Panc1 (cell line): ENCODE measurements at regions not wholly inside any gene's neighbourhood (a gene's known extent, or its start where the extent isn't known, plus 50 kb on each side); places are given as distances from the start of the nearest gene placed in this dataset.

Experiments used
- ATAC-seq: fragments of 200-7000 bp; cut with Tn5 transposase; 2 replicates; pipeline ENCODE4 v1.9.1; 2020; ENCODE audit warnings: mild to moderate bottlenecking, moderate library complexity
- BruUV-seq: library from RNA; stranded (reverse); fragments of 400-500 nt; replicated peaks from 2 replicates; lab custom pipeline; 2021; lab: Mats Ljungman, UMichigan
- CTCF ChIA-PET: fragments of 300-600 bp; sonication (Branson Sonifier 250); formaldehyde crosslinking; loops from one replicate; lab custom pipeline; 2022; ENCODE audit warnings: antibody characterized with exemption; lab: Charles Lee
- POLR2A ChIA-PET: fragments of 300-600 bp; sonication (Branson Sonifier 250); formaldehyde crosslinking; loops from one replicate; lab custom pipeline; 2022; ENCODE audit warnings: antibody characterized with exemption; lab: Charles Lee
- DNase-seq: peaks from one replicate; pipeline ENCODE4 v3.0.0-alpha.2; 2010; ENCODE audit warnings: low read depth, low spot score
- H3K27ac ChIP-seq: 2 replicates; pipeline ENCODE4 v1.5.1; 2011; ENCODE audit warnings: mild to moderate bottlenecking, low read length, inconsistent platforms
- H3K27me3 ChIP-seq: fragments of 200-500 bp; sonication (Bioruptor generic); 2 replicates; pipeline ENCODE4 v1.6.0; 2014; ENCODE audit warnings: low read length, inconsistent platforms; ENCODE audit not compliant: control insufficient read depth, insufficient read depth
- H3K36me3 ChIP-seq: fragments of 200-500 bp; sonication (Bioruptor generic); 2 replicates; pipeline ENCODE4 v1.5.1; 2014; ENCODE audit warnings: inconsistent platforms, mild to moderate bottlenecking, low read length, moderate library complexity; ENCODE audit not compliant: control insufficient read depth, insufficient read depth
- H3K4me1 ChIP-seq: 2 replicates; pipeline ENCODE4 v1.5.1; 2011; ENCODE audit warnings: inconsistent platforms, mild to moderate bottlenecking, low read length, moderate library complexity; ENCODE audit not compliant: control insufficient read depth, insufficient read depth
- H3K4me3 ChIP-seq, 2 experiments: 2 replicates each; pipeline ENCODE4 v1.5.1; 2011 to 2012; ENCODE audit warnings: low read depth in 2 of 2, low read length in 2 of 2, mild to moderate bottlenecking in 2 of 2, inconsistent platforms in 1 of 2, moderate library complexity in 1 of 2
- H3K9me3 ChIP-seq: fragments of 200-500 bp; sonication (Bioruptor generic); 2 replicates; pipeline ENCODE4 v1.5.1; 2014; ENCODE audit warnings: low read depth, mild to moderate bottlenecking, inconsistent platforms, low read length, moderate library complexity; ENCODE audit not compliant: control insufficient read depth, insufficient read depth
- CTCF ChIP-seq: fragments of 450-650 bp; IDR thresholded peaks from 2 replicates; pipeline ENCODE4 v1.5.1; 2017; ENCODE audit warnings: mild to moderate bottlenecking
- POLR2AphosphoS5 ChIP-seq: IDR thresholded peaks from 2 replicates; pipeline ENCODE4 v1.6.1; 2012; ENCODE audit warnings: mild to moderate bottlenecking, low read depth, low read length, moderate library complexity
- REST ChIP-seq, 2 experiments: IDR thresholded peaks; 2 replicates each; pipeline ENCODE4 v1.6.1; 2011 to 2012; ENCODE audit warnings: low read depth in 2 of 2, control low read depth in 1 of 2, low read length in 1 of 2, mild to moderate bottlenecking in 1 of 2, moderate library complexity in 1 of 2; ENCODE audit not compliant: insufficient read depth in 1 of 2
- SIN3A ChIP-seq: IDR thresholded peaks from 2 replicates; pipeline ENCODE4 v1.6.1; 2012; ENCODE audit warnings: low read depth, mild to moderate bottlenecking, low read length, moderate library complexity, borderline replicate concordance; ENCODE audit not compliant: insufficient read depth
- TCF7L2 ChIP-seq: IDR thresholded peaks from 2 replicates; pipeline ENCODE4 v1.6.1; 2011; ENCODE audit warnings: mild to moderate bottlenecking, low read depth, low read length, inconsistent platforms
- in situ Hi-C: cut with HindIII; loops from 2 replicates; pipeline ENCODE4 v1.10.0; 2016; ENCODE audit warnings: low sequenced_read_pairs, low pct_unique_long_range_greater_than_20kb
- intact Hi-C: fragments of 100-400 bp; cut with micrococcal nuclease; formaldehyde crosslinking; loops from one replicate; pipeline ENCODE4 v1.10.0; 2022; ENCODE audit not compliant: unreplicated experiment

DNA sequence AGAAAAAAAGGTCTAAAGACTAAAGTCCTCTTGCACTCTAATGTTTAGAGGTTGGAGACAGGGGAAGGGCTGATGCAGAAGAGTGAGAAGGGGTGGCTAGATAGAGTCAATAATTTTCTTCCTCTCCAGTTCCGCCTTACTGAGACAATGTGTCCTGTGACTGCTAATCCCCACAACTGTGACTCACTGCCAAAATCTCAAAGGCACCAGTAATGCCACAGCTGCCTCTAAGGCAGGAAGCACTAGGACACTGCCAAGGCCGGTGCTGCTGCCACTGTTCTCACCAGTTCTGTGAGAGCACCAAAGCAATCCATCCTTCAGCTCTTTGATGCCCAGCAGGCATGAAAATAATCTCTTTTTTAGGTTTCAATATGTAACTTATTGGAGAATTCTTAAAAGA lies 701.9 kb upstream of the MAP3K7 start:
- Histone ChIP-seq H3K36me3 (no peaks in the 10 kb centered on the region), H3K4me3 (no peak overlapping the region), H3K9me3 (no peaks in the 10 kb centered on the region), H3K4me1 (no peaks in the 10 kb centered on the region), H3K27ac (no peak overlapping the region), H3K27me3 (no peaks in the 10 kb centered on the region)
- BruUV-seq: no TSS peak
- in situ Hi-C loops (no loop called here), intact Hi-C loops (no loop called here)
- no peak for DNase-seq
- POLR2A ChIA-PET: no interaction called here
- no peak for ATAC-seq
- CTCF ChIA-PET: no interaction called here
- TF ChIP-seq REST (IDR thresholded peaks at IDR 0.05; ENCODE audit: insufficient read depth in 1 of 2, low read depth in 2 of 2, low read length in 1 of 2): no peak
- TF ChIP-seq CTCF: no peak
- TF ChIP-seq TCF7L2: no peak
- no peak for TF ChIP-seq POLR2AphosphoS5
- TF ChIP-seq SIN3A: no peak

DNA sequence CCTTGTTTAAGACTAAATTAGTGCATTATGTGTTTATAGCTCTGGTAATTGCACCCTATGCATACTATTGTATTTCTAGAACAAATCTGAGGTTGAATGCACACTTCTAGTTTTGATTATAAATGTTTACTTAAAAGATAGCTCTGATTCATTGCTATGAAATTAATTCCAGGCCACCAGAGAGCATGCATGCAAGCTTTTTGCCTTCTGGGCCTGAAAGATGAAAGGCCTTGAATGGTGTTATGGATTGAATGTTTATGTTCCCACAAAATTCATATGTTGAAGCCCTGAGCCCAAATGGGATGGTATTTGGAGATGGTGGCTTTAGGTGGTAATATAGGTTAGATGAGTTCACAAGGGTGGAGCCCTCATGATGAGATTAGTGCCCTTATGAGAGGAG lies 695.0 kb upstream of the MAP3K7 start:
- no peaks in the 10 kb centered on the region for H3K9me3 ChIP-seq
- no peaks in the 10 kb centered on the region for H3K4me1 ChIP-seq
- H3K27ac ChIP-seq: no peak overlapping the region
- H3K36me3 ChIP-seq: no peaks in the 10 kb centered on the region
- no peak for DNase-seq
- POLR2A ChIA-PET: no interaction called here
- BruUV-seq: no TSS peak
- no peak for TF ChIP-seq POLR2AphosphoS5
- TF ChIP-seq REST (IDR thresholded peaks at IDR 0.05; ENCODE audit: insufficient read depth in 1 of 2, low read depth in 2 of 2, low read length in 1 of 2): no peak
- TF ChIP-seq TCF7L2: no peak
- TF ChIP-seq CTCF: no peak
- TF ChIP-seq SIN3A: no peak
- intact Hi-C loops (no loop called here), in situ Hi-C loops (no loop called here)
- no peak overlapping the region for H3K4me3 ChIP-seq
- H3K27me3 ChIP-seq: no peaks in the 10 kb centered on the region
- no peak for ATAC-seq
- CTCF ChIA-PET: no interaction called here
